ENCODE measurements at regions not wholly inside any gene's neighbourhood (a gene's known extent, or its start where the extent isn't known, plus 50 kb on each side); places are given as distances from the start of the nearest gene placed in this dataset.
"Not testable (repeated sequence)": the region's sequence is repeated elsewhere in the genome, so short reads cannot be mapped to it uniquely, and the experiment has no call there.

DNA sequence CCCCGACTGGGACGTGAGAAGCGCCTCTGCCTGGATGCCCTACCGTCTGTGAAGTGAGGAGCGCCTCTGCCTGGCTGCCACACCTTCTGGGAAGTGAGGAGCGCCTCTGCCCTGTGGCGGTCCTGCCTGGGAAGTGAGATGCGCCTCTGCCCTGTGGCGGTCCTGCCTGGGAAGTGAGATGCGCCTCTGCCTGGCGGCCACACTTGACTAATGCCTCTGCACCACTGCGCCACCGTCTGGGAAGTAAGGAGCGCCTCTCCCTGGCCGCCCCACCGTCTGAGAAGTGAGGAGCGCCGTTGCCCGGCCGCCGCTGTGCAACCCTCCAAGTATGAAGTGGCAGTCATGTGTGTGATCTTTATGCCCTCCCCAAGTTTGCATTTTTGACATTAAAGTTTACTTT is 307.6 kb upstream of the TSPY2 start:
- H3K23ac ChIP-seq (ENCODE audit: insufficient read length); H2BK15ac ChIP-seq (ENCODE audit: low read length); H2BK120ac ChIP-seq (replicated peaks; ENCODE audit: low read depth, low read length); H3K56ac ChIP-seq (replicated peaks; ENCODE audit: insufficient read length, low read depth, low read length); H3K14ac ChIP-seq (ENCODE audit: insufficient read length); H3K18ac ChIP-seq (ENCODE audit: extremely low read depth, low read length); H3K27ac ChIP-seq (ENCODE audit: low read depth, low read length); CTCF ChIA-PET (ENCODE audit: partially characterized antibody); H3K79me2 ChIP-seq (ENCODE audit: control insufficient read depth in 1 of 2, insufficient read depth in 2 of 2, low read length in 2 of 2); H2AFZ ChIP-seq (ENCODE audit: low read length); H3K4ac ChIP-seq (replicated peaks; ENCODE audit: insufficient read length, low read depth, low read length); H3K9me3 ChIP-seq (ENCODE audit: insufficient read depth in 2 of 2, low read depth in 1 of 2, low read length in 1 of 2); FAIRE-seq; H2BK12ac ChIP-seq (ENCODE audit: low read depth, low read length); H2BK20ac ChIP-seq (ENCODE audit: low read length); H3K4me3 ChIP-seq (ENCODE audit: extremely low read depth in 1 of 4, insufficient read depth in 2 of 4, low read depth in 3 of 4, low read length in 4 of 4); H4K8ac ChIP-seq (ENCODE audit: extremely low read depth, insufficient read depth, low read length); H3K4me2 ChIP-seq (ENCODE audit: insufficient read depth in 1 of 2, low read depth in 2 of 2, low read length in 2 of 2); H2BK5ac ChIP-seq (ENCODE audit: low read depth, low read length); H3K36me3 ChIP-seq (ENCODE audit: control insufficient read depth in 2 of 4, insufficient read depth in 4 of 4, low read length in 3 of 4); H4K5ac ChIP-seq (ENCODE audit: insufficient read length, low read depth, low read length); H4K91ac ChIP-seq (replicated peaks; ENCODE audit: insufficient read length, low read length); H3K4me1 ChIP-seq (replicated peaks in 1 of 4; ENCODE audit: control insufficient read depth in 3 of 4, insufficient read depth in 4 of 4, low read length in 3 of 4); DNase-seq (ENCODE audit: low read depth in 1 of 2, low spot score in 2 of 2); H3K9ac ChIP-seq (replicated peaks in 1 of 4; ENCODE audit: extremely low read depth in 1 of 4, low read depth in 3 of 4, low read length in 3 of 4); H2AK5ac ChIP-seq (ENCODE audit: low read depth, low read length); POLR2A ChIA-PET (ENCODE audit: partially characterized antibody); H3K23me2 ChIP-seq (ENCODE audit: low read depth, low read length); H4K20me1 ChIP-seq (replicated peaks in 1 of 2; ENCODE audit: control insufficient read depth in 1 of 2, insufficient read depth in 2 of 2, low read length in 2 of 2); H3K79me1 ChIP-seq (ENCODE audit: low read depth, low read length); H3K27me3 ChIP-seq (replicated peaks in 1 of 4; ENCODE audit: control insufficient read depth in 3 of 4, extremely low read depth in 1 of 4, insufficient read depth in 3 of 4, low read length in 3 of 4): not testable (repeated sequence)
- WGBS, 2 experiments (ENCODE audit: extremely low coverage in 1 of 2, insufficient coverage in 1 of 2, insufficient read length in 1 of 2, insufficient replicate concordance in 2 of 2, low coverage in 1 of 2, low lambda C conversion rate in 2 of 2, missing lambda C conversion rate in 1 of 2) = 95% methylated on average over 8 of the region's 21 CpGs; no CpG with 5 or more reads in 1 of the 2 experiments

- H3K4ac ChIP-seq (replicated peaks; ENCODE audit: insufficient read length, low read depth, low read length); POLR2A ChIA-PET (ENCODE audit: partially characterized antibody); CTCF ChIA-PET (ENCODE audit: partially characterized antibody); H3K18ac ChIP-seq (ENCODE audit: extremely low read depth, low read length); H3K56ac ChIP-seq (replicated peaks; ENCODE audit: insufficient read length, low read depth, low read length); H2BK5ac ChIP-seq (ENCODE audit: low read depth, low read length); H3K4me3 ChIP-seq (ENCODE audit: extremely low read depth in 1 of 4, insufficient read depth in 2 of 4, low read depth in 3 of 4, low read length in 4 of 4); H4K8ac ChIP-seq (ENCODE audit: extremely low read depth, insufficient read depth, low read length); H3K27ac ChIP-seq (ENCODE audit: low read depth, low read length); H4K5ac ChIP-seq (ENCODE audit: insufficient read length, low read depth, low read length); H3K9ac ChIP-seq (replicated peaks in 1 of 4; ENCODE audit: extremely low read depth in 1 of 4, low read depth in 3 of 4, low read length in 3 of 4); H3K9me3 ChIP-seq (ENCODE audit: insufficient read depth in 2 of 2, low read depth in 1 of 2, low read length in 1 of 2); H4K20me1 ChIP-seq (replicated peaks in 1 of 2; ENCODE audit: control insufficient read depth in 1 of 2, insufficient read depth in 2 of 2, low read length in 2 of 2); H2BK20ac ChIP-seq (ENCODE audit: low read length); FAIRE-seq; H2AK5ac ChIP-seq (ENCODE audit: low read depth, low read length); H3K36me3 ChIP-seq (ENCODE audit: control insufficient read depth in 2 of 4, insufficient read depth in 4 of 4, low read length in 3 of 4); H3K23me2 ChIP-seq (ENCODE audit: low read depth, low read length); H2AFZ ChIP-seq (ENCODE audit: low read length); H3K4me1 ChIP-seq (replicated peaks in 1 of 4; ENCODE audit: control insufficient read depth in 3 of 4, insufficient read depth in 4 of 4, low read length in 3 of 4); H2BK15ac ChIP-seq (ENCODE audit: low read length); DNase-seq (ENCODE audit: low read depth in 1 of 2, low spot score in 2 of 2); H4K91ac ChIP-seq (replicated peaks; ENCODE audit: insufficient read length, low read length); H3K14ac ChIP-seq (ENCODE audit: insufficient read length); H3K79me1 ChIP-seq (ENCODE audit: low read depth, low read length); H3K27me3 ChIP-seq (replicated peaks in 1 of 4; ENCODE audit: control insufficient read depth in 3 of 4, extremely low read depth in 1 of 4, insufficient read depth in 3 of 4, low read length in 3 of 4); H2BK12ac ChIP-seq (ENCODE audit: low read depth, low read length); H3K4me2 ChIP-seq (ENCODE audit: insufficient read depth in 1 of 2, low read depth in 2 of 2, low read length in 2 of 2); H2BK120ac ChIP-seq (replicated peaks; ENCODE audit: low read depth, low read length); H3K79me2 ChIP-seq (ENCODE audit: control insufficient read depth in 1 of 2, insufficient read depth in 2 of 2, low read length in 2 of 2); H3K23ac ChIP-seq (ENCODE audit: insufficient read length): not testable (repeated sequence)
- WGBS, 2 experiments (ENCODE audit: extremely low coverage in 1 of 2, insufficient coverage in 1 of 2, insufficient read length in 1 of 2, insufficient replicate concordance in 2 of 2, low coverage in 1 of 2, low lambda C conversion rate in 2 of 2, missing lambda C conversion rate in 1 of 2) = 83% methylated on average over 2 of the region's 4 CpGs; no CpG with 5 or more reads in 1 of the 2 experiments
Observed at GRCh38 chrY:5946380-5947119, 299.5 kb upstream of the TSPY2 start.

Measured in H1 (cell line).